ENCODE measurements at regions not wholly inside any gene's neighbourhood (a gene's known extent, or its start where the extent isn't known, plus 50 kb on each side); places are given as distances from the start of the nearest gene placed in this dataset.
"Not testable (repeated sequence)": the region's sequence is repeated elsewhere in the genome, so short reads cannot be mapped to it uniquely, and the experiment has no call there.

- no peak for DNase-seq
Measured at GRCh38 chr2:8508766-8509165, 173.1 kb upstream of the ID2 start.

GRCh38 chr2:8509621-8510020, 172.2 kb upstream of the ID2 start:
- no peak for DNase-seq

DNA sequence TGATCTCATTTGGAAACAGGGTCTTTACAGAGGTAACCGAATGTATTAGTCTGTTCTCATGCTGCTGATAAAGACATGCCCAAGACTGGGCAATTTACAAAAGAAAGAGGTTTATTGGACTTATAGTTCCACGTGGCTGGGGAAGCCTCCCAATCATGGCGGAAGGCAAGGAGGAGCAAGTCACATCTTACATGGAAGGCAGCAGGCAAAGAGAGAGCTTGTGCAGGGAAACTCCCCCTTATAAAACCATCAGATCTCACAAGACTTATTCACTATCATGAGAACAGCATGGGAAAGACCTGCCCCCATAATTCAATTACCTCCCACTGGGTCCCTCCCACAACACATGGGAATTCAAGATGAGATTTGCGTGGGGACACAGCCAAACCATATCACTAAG, 171.8 kb upstream of the ID2 start:
- not testable (repeated sequence) for DNase-seq

DNA sequence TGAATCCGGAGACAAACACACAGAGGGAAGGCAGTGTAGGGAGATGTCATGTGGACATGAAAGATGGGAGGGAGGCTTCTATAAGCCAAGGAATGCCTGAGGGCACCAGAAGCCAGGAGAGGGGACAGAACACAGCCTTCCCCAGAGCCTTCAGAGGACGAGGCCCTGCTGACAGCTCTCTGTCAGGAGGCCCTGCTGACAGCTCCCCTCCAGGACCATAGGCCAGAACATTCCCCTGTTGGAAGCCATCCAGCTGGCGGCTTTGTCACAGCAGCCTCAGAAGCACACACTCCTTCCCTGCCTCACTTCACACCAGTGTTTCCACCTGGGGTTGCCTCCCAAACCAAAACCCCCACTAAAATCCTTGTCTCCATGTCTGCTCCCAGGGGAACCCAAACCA, 171.3 kb upstream of the ID2 start:
- no peak for DNase-seq

- DNase-seq: no peak
Measured at GRCh38 chr2:8511868-8512612, 169.8 kb upstream of the ID2 start.

DNA sequence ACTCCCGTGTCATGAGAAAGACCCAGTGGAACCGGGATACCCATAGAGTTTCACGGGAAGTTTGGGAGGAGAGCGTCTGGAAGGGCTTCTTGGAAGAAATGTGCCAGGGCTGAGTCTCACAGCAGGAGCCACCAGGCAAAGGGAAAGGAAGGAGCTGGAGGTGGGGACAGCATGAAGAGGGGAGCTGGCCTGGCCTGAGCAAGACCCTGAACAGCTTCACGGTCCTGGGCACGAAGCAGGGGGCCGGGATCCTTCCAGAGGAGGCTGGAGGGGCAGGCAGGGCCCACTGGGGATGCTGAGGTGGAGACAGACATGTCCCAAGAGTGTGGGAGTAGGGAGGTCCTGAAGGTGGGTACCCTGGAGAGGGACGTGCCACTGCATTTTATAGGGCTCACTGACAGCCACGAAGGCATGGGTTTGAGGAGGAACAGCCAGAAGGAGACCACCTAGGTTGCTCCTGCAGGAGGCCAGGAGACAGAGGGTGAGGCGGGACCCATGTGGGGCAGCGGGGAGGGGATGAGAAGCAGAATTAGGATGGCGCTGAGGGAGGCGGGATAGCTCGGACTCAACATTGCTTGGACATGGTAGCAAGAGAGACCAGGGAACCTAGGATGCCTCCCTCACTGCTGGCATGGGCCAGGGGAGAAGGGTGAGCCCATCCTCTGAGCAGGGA, 168.1 kb upstream of the ID2 start:
- DNase-seq: no peak

DNA sequence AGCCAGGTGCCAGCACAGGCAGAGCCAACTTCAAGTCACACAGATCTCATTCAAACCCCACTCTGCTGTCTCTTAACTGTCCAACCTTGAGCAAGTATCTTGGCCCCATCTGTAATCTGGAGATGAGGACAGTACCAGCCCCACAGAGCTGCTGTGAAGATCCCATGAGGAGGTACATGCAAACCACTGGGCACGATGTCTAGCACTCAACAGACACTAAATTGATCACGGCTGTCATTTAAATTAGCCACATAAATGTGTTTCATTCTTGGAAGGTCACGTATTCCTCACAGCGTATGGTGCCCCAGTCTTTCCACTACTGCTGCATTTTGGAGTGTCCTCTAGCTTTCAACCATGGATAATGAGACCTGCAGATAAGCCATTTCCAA, 167.6 kb upstream of the ID2 start:
- no peak for DNase-seq

DNA sequence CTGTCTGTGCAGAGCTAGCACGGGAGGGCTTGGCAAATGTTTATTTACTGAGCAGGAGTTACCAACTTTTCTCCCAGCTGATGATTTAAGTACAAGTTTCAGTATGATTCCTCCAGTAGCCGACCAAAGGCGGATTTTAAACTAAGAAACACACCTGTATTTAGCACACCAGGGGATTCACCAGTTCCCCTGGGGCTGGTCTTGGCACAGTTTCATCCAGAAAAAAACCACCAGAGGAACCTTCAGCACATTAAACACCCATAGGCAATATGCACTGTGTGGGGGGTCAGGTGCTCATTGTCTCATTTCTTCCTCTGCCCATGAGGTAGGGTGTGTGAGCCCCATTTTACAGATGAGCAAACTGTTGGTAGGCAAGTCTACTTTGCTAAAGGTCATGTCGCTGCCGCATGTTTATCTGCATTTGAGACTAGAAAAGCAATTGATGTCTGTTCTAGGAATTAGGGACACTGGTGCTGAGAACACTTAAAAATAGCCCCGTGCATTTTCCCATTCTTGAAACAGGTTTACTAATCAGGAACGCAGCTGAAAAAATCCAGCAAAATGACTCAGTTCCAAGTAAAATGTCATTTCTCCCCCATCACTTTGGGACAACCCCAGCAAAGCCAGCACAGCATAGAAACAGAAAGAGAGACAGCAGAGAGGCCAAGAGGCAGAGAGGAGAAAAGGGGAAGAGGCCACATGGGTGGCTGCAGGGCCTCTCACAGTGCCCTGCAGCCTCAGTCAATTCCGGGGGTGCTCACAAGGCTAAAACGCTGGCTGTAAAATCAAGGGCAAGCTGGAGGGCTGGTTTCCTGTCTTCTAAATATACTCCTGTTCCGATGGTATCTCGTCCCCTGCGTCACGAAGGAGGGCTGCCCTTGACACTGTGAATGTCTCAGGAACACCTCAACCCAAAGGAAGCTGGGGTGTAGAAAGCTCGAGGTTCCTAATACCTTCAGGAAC, 166.8 kb upstream of the ID2 start:
- DNase-seq: no peak

GRCh38 chr2:8515864-8516533, 165.9 kb upstream of the ID2 start:
- DNase-seq: no peak

GRCh38 chr2:8517850-8518498, 163.9 kb upstream of the ID2 start:
- DNase-seq: no peak

- no peak for DNase-seq
Measured at GRCh38 chr2:8518979-8519668, 162.7 kb upstream of the ID2 start.

- no peak for DNase-seq
Measured at GRCh38 chr2:8520791-8521344, 161.0 kb upstream of the ID2 start.

DNA sequence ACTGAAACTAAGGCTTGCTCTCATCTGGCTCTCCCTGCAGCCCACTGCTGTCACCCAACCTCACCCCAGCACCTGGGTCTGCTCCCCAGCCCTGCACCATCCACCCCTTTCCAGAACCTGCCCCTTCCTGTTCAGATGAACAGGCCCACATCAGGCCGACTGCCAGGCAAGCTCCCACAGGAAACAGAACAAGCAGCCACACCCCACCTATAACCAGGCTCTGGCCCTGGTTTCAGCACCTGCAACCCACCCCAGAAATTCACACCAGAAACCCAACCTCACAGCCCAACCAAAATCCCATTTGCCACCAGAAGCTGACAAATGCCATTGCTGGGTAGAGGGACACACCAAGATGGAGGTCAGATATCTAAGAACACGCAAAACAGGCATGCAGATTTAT, 159.2 kb upstream of the ID2 start:
- DNase-seq: no peak

DNA sequence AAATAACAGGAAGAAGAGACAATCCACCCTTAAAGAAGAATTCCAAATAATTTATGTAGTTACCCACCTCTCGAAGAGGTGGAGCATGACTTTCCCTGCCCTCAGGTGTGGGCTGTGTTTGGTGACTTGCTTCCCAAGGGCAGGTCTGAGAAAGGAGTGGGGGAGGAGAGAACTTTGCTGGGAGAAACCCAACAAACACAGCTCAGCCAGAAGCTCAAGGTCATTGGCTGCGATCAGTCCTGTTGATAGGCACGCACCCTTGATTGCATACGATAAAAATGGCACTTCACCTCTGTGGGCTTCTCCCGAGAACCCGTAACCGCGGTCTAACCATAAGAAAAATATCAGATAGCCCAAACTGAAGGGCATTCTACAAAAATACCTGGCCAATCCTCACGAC, 157.5 kb upstream of the ID2 start:
- DNase-seq: no peak

DNA sequence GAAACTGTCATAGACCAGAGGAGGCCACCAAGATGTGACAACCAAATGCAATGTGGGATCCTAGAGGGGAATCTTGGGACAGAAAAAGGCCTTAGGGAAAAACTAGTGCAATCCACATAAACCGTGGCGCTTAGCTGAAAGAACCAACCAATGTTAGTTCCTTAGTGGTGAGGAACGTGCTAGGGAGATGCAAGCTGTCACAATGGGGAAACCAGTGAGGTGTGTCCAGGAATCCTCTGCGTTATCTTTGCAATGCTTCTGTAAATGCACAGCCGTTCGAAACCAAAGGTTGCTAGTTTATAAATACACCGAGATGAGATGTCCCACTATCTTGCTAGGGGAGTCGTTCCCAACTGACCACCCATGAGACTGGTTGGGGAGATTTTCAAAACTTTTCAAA, 157.0 kb upstream of the ID2 start:
- no peak for DNase-seq

DNA sequence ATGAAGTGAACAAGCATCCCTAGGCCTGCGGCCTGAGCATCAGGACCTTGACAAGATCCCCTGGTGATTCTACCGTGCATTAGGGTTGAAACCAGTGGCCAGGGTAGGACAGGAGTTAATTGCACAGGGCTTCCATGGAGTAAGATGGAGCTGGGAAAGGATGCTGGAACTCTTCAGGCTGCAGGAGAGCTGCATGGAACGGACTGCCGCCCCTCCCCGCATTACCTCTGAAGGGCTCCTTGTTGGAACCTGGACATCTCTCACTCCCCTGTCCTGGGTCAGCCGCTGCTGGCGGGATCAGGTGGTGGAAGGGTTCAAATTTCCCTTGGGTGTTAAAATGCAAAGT, 156.6 kb upstream of the ID2 start:
- DNase-seq: no peak

- no peak for DNase-seq
Measured at GRCh38 chr2:8525582-8526402, 156.1 kb upstream of the ID2 start.

DNA sequence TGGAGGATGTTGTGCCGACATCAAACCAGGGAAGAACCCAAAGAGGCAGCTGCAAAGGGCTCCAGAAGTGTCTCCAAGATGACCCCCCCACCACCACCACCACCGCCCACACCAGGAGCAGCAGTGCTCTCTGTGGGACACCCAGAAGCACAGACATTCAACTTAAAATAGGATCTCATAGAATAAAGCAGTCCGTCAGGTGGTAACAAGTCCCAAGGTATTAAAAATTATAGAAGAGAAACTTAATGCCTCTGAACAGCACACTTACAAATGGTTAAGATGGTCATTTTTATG, 155.5 kb upstream of the ID2 start:
- DNase-seq: no peak

DNA sequence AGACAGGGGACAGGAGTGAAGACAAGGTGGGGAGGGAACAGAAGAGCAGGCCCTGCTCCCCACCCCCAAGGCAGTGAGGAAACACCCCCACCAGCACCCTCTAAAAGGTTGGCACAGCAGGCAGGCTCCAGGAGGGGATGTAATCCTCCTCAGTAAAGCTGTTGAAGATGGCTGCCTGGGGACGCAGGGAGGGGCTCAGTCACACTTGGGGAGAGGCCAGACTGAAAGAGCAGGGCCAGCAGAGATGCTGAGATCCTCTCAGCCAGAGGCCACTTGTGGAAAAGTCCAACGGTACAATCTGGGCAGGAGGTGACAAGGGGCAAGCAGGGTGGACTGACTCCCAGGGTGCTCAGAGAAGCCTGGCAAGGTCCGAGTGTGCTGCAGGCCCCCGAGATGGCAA, 154.8 kb upstream of the ID2 start:
- DNase-seq: no peak

- no peak for DNase-seq
Measured at GRCh38 chr2:8527676-8528075, 154.2 kb upstream of the ID2 start.

DNA sequence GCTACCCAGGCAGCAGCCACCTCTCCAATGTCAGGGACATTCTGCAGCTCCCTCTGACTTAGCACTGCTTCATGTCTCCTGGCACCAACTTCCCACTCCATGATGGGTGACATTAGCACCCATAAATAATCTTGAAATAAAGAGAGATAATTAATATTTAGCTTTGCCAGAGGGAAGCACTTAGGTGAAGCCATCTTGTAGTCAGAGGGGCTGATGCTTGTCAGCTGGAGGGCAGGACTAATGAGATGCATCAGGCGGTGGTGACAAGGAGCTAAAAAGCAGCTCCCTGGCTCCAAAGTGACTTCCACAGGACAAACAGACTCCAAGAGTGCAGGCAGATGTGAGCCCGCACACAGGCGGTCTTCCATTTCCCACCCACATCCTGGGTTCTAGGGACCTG, 153.0 kb upstream of the ID2 start:
- no peak for DNase-seq

All from NCI-H2227 treated with DMSO at 0.1 percent for 48 hours (cell line).